ENCODE measurements at regions not wholly inside any gene's neighbourhood (a gene's known extent, or its start where the extent isn't known, plus 50 kb on each side); places are given as distances from the start of the nearest gene placed in this dataset.

GRCh38 chr18:64405161-64405560 lies 256.3 kb upstream of the LINC00305 start:
- TF ChIP-seq, protein P1, sequence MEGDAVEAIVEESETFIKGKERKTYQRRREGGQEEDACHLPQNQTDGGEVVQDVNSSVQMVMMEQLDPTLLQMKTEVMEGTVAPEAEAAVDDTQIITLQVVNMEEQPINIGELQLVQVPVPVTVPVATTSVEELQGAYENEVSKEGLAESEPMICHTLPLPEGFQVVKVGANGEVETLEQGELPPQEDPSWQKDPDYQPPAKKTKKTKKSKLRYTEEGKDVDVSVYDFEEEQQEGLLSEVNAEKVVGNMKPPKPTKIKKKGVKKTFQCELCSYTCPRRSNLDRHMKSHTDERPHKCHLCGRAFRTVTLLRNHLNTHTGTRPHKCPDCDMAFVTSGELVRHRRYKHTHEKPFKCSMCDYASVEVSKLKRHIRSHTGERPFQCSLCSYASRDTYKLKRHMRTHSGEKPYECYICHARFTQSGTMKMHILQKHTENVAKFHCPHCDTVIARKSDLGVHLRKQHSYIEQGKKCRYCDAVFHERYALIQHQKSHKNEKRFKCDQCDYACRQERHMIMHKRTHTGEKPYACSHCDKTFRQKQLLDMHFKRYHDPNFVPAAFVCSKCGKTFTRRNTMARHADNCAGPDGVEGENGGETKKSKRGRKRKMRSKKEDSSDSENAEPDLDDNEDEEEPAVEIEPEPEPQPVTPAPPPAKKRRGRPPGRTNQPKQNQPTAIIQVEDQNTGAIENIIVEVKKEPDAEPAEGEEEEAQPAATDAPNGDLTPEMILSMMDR (IDR thresholded peaks at IDR 0.05; ENCODE audit: low read length): no peak
- no peak for TF ChIP-seq EZH2 (optimal IDR thresholded peaks at IDR 0.05; ENCODE audit: low read depth, low read length)

All from MM.1S (cell line).